ENCODE measurements at regions not wholly inside any gene's neighbourhood (a gene's known extent, or its start where the extent isn't known, plus 50 kb on each side); places are given as distances from the start of the nearest gene placed in this dataset.

- TF ChIP-seq CTCF (IDR thresholded peaks at IDR 0.05), result no peak
- TF ChIP-seq POLR2A (IDR thresholded peaks at IDR 0.05), result no peak
Measured at GRCh38 chr1:87887100-87887499, 558.4 kb downstream of the LMO4 start.

All from body of pancreas (tissue), 4 donors.